ENCODE measurements at regions not wholly inside any gene's neighbourhood (a gene's known extent, or its start where the extent isn't known, plus 50 kb on each side); places are given as distances from the start of the nearest gene placed in this dataset.
"Not testable (repeated sequence)": the region's sequence is repeated elsewhere in the genome, so short reads cannot be mapped to it uniquely, and the experiment has no call there.

DNA sequence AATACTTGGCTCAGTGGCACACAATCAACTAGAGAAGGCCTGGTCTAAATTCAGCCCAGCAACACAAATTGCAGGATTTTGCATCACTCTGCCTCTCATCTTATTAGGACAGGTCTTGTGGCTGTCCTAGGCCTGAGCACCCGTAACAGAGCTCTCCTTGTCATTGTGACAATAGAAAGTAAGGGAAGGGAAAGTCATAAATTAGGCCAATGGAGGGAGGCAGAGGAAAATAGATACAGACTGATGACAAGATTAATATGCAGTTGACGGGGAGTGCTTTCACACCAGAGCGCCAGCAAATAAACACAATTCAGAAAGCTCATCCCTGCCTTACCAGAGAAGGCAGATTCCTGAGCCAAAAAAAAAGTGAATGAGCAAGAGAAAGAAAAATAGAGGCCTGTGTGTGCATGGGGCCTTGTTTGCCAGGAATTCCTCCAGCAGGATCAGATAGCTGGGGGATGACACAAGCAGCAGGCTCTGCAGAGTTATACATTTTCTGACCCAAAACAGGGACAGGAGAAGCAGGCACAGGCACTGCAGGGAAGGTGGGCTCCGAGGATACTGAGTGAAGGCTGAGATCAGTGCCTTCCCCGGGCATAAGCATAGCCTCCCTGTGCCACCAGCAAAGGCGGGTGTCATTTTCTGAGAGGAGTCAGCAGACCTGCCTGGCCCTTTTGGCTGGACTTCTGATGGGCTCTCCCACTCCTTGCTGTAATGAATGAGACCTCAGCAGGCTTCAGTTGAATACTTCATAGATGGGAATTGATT, 110.0 kb upstream of the SPAG17 start:
- TF ChIP-seq, protein P1, sequence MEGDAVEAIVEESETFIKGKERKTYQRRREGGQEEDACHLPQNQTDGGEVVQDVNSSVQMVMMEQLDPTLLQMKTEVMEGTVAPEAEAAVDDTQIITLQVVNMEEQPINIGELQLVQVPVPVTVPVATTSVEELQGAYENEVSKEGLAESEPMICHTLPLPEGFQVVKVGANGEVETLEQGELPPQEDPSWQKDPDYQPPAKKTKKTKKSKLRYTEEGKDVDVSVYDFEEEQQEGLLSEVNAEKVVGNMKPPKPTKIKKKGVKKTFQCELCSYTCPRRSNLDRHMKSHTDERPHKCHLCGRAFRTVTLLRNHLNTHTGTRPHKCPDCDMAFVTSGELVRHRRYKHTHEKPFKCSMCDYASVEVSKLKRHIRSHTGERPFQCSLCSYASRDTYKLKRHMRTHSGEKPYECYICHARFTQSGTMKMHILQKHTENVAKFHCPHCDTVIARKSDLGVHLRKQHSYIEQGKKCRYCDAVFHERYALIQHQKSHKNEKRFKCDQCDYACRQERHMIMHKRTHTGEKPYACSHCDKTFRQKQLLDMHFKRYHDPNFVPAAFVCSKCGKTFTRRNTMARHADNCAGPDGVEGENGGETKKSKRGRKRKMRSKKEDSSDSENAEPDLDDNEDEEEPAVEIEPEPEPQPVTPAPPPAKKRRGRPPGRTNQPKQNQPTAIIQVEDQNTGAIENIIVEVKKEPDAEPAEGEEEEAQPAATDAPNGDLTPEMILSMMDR (IDR thresholded peaks at IDR 0.05; ENCODE audit: low read depth, low read length, missing control alignments): no peak
- no peak for DNase-seq (ENCODE audit: low read depth)
- H3K4me3 ChIP-seq (ENCODE audit: low read depth, low read length): no peak overlapping the region

DNA sequence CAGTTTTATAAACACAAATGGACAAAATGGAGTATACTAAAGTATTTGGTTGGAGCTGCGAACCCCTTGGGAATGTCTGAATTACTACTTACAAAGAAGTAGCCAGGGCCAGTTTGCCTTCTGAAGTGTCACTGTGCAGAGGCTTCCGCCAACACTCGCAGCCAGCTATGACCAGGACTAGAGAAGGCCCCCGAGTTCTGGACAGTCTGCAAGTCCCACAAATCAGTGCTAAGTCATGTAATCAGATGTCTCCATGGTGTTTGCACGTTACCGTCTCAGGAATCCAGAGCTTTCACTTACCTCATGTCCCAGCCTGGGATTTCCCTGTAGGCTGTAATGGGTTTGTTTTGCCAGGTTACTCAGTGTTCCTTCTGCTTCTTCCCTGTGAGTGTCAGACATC, 106.6 kb upstream of the SPAG17 start:
- no peak for DNase-seq (ENCODE audit: low read depth)
- TF ChIP-seq, protein P1 (IDR thresholded peaks at IDR 0.05; ENCODE audit: low read depth, low read length, missing control alignments): no peak
- H3K4me3 ChIP-seq (ENCODE audit: low read depth, low read length): no peak overlapping the region

DNA sequence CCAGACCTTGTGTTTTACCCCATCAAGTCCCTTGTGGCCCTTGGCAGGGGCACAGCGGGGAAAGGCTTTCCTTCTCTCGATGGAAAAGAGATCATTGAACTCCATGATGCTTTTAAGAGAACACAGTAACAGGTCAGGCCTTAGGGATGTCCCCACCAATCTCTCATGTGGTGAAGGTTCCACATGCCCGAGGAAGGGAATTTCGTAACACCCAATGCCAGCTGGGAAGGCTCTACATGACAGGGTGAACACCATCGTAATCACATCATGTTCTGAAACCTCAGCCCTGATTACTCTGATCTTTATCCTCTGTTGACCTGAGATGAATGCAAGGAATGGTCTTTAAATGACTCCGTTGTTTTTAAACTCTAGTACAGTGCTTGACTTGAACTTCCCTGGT, 105.5 kb upstream of the SPAG17 start:
- TF ChIP-seq, protein P1 (IDR thresholded peaks at IDR 0.05; ENCODE audit: low read depth, low read length, missing control alignments): no peak
- DNase-seq (ENCODE audit: low read depth): no peak

DNA sequence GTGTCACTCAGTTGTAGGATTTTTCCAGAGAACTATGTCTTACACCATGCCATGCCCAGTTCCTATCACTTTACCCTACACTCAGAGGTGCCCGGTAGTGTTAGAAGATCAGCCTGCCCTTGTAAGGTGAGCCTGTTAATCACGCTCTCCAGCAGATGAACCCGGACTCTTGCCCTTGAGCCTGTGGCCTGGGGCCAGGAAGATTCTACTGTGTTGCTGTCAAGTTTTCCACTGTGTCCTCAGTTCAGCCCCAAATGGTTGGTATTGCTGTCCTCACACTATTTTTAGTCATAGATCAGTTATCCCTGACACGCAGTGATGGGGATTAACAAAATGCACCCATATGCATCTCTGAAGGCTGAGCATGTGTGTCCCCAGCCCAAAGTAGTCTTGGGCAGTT, 105.0 kb upstream of the SPAG17 start:
- no peak for DNase-seq (ENCODE audit: low read depth)

More for the DNA sequence above, 105.5 kb upstream of the SPAG17 start:
- no peak overlapping the region for H3K4me3 ChIP-seq (ENCODE audit: low read depth, low read length)

DNA sequence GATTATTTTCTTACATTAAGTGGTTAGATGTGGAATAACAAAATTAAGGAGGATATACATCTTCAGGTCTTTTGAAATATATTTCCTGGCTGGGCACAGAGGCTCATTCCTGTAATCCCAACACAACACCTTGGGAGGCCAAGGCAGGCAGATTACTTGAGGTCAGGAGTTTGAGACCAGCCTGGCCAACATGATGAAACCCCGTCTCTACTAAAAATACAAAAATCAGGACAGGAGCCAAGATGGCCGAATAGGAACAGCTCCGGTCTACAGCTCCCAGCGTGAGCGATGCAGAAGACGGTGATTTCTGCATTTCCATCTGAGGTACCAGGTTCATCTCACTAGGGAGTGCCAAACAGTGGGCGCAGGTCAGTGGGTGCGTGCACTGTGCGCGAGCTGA, 95.6 kb upstream of the SPAG17 start:
- not testable (repeated sequence) for DNase-seq (ENCODE audit: low read depth); H3K4me3 ChIP-seq (ENCODE audit: low read depth, low read length)

More for the DNA sequence above, 105.0 kb upstream of the SPAG17 start:
- no peak overlapping the region for H3K4me3 ChIP-seq (ENCODE audit: low read depth, low read length)
- TF ChIP-seq, protein P1 (IDR thresholded peaks at IDR 0.05; ENCODE audit: low read depth, low read length, missing control alignments): no peak

DNA sequence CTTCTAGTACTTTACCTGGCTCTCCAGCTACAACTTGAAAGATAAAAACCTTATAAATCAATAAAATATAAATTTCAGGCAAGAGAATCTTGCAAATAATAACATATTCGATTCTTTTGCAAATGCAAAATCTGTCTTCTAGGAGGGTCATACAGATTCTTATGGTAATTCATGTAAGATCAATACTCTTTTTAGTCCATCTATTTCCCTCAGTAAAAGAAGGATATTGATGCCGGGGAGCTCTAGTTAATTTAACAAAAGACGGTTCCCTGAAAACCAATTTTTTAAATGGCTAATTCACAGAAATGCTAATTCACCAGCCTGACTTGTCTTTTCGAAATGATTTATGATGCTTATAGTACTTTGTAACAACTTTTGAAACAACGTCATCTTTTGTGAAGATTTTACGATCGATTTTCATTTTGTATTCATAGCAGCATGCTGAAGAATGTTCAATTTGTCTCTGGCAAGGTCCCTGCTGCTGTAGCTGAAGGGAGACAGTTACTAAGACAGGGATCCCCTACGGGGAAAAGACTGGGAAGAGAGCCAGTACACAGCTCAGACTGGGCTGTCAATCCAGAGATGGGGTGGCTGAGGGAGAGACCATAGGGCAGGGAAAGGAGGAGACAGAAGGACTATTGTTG, 90.6 kb upstream of the SPAG17 start:
- TF ChIP-seq, protein P1 (IDR thresholded peaks at IDR 0.05; ENCODE audit: low read depth, low read length, missing control alignments): no peak
- no peak overlapping the region for H3K4me3 ChIP-seq (ENCODE audit: low read depth, low read length)
- DNase-seq (ENCODE audit: low read depth): no peak

DNA sequence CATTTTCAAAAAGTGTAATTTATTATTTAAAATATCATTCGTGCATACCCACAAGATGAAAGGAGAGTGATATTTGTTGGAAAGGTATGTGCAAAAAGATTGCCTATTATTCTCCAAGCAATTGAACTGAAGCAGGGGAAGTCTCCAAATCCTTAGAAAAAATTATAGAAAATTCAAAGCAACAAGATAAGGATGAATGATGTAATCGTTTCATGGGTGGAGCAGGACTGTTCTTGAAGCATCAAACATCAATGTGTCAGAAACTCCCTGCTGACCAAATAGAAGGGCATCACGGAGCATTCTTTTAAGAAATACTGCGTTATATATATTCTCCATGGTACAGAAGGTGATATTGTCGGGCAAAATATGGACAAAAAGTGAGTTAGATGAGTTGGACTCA, 87.9 kb upstream of the SPAG17 start:
- TF ChIP-seq, protein P1 (IDR thresholded peaks at IDR 0.05; ENCODE audit: low read depth, low read length, missing control alignments): no peak
- no peak overlapping the region for H3K4me3 ChIP-seq (ENCODE audit: low read depth, low read length)
- no peak for DNase-seq (ENCODE audit: low read depth)

All from GM12864 (cell line).